H1 (cell line): ENCODE measurements at regions not wholly inside any gene's neighbourhood (a gene's known extent, or its start where the extent isn't known, plus 50 kb on each side); places are given as distances from the start of the nearest gene placed in this dataset.

ENCODE experiments used
- CTCF ChIA-PET: fragments of 300-600 bp; sonication (Branson Sonifier 250); formaldehyde crosslinking; loops from one replicate; lab custom pipeline; 2021; ENCODE audit not compliant: partially characterized antibody; lab: Charles Lee
- POLR2A ChIA-PET: fragments of 300-600 bp; sonication (Branson Sonifier 250); formaldehyde crosslinking; loops from one replicate; lab custom pipeline; 2021; ENCODE audit warnings: inconsistent platforms; ENCODE audit not compliant: partially characterized antibody; lab: Charles Lee
- DNase-seq, 2 experiments: peaks; one replicate each; pipeline versions ENCODE4 v3.0.0 to v3.0.0-alpha.2; 2010 to 2022; ENCODE audit warnings: low spot score in 2 of 2, low read depth in 1 of 2, mixed read lengths in 1 of 2
- FAIRE-seq: peaks from 2 replicates; lab custom pipeline; 2011; peaks lifted over from hg19 to GRCh38; lab: Jason Lieb, UNC
- H2AFZ ChIP-seq: 2 replicates; pipeline ENCODE4 v1.8.1; 2012; ENCODE audit warnings: low read length, inconsistent platforms
- H2AK5ac ChIP-seq: 2 replicates; pipeline ENCODE4 v1.6.1; 2013; ENCODE audit warnings: low read depth, low read length
- H2BK120ac ChIP-seq: replicated peaks from 2 replicates; pipeline ENCODE3; 2013; ENCODE audit warnings: low read depth, low read length, inconsistent platforms
- H2BK12ac ChIP-seq: 2 replicates; pipeline ENCODE4 v1.6.1; 2013; ENCODE audit warnings: low read depth, low read length
- H2BK15ac ChIP-seq: 2 replicates; pipeline ENCODE4 v1.6.1; 2013; ENCODE audit warnings: low read length
- H2BK20ac ChIP-seq: 2 replicates; pipeline ENCODE4 v1.6.1; 2013; ENCODE audit warnings: low read length
- H2BK5ac ChIP-seq: 2 replicates; pipeline ENCODE4 v1.6.1; 2013; ENCODE audit warnings: low read depth, low read length
- H3K14ac ChIP-seq: 2 replicates; pipeline ENCODE4 v1.6.1; 2013; ENCODE audit warnings: inconsistent platforms; ENCODE audit not compliant: insufficient read length
- H3K18ac ChIP-seq: 2 replicates; pipeline ENCODE4 v1.6.1; 2013; ENCODE audit warnings: low read length; ENCODE audit errors: extremely low read depth
- H3K23ac ChIP-seq: 2 replicates; pipeline ENCODE4 v1.6.1; 2013; ENCODE audit warnings: inconsistent platforms; ENCODE audit not compliant: insufficient read length
- H3K23me2 ChIP-seq: 2 replicates; pipeline ENCODE4 v1.6.1; 2013; ENCODE audit warnings: low read depth, low read length
- H3K27ac ChIP-seq: 2 replicates; pipeline ENCODE4 v1.6.1; 2011; ENCODE audit warnings: low read depth, low read length, inconsistent platforms
- H3K27me3 ChIP-seq, 4 experiments: replicated peaks in 1 of 4; 1 replicate in 1 of 4; 2 replicates in 3 of 4; pipeline versions ENCODE4 v1.6.1 to v1.8.1; 2011 to 2013; ENCODE audit warnings: low read length in 3 of 4, mild to moderate bottlenecking in 3 of 4, inconsistent platforms in 2 of 4, mixed read lengths in 2 of 4, moderate library complexity in 1 of 4; ENCODE audit not compliant: control insufficient read depth in 3 of 4, insufficient read depth in 3 of 4; ENCODE audit errors: extremely low read depth in 1 of 4
- H3K36me3 ChIP-seq, 4 experiments: 2 replicates each; pipeline versions ENCODE4 v1.6.1 to v1.8.1; 2011 to 2013; ENCODE audit warnings: mild to moderate bottlenecking in 4 of 4, low read length in 3 of 4, moderate library complexity in 2 of 4, control low read depth in 1 of 4, inconsistent platforms in 1 of 4; ENCODE audit not compliant: insufficient read depth in 4 of 4, control insufficient read depth in 2 of 4
- H3K4ac ChIP-seq: replicated peaks from 2 replicates; pipeline ENCODE3; 2013; ENCODE audit warnings: low read length, low read depth, mixed read lengths, inconsistent platforms; ENCODE audit not compliant: insufficient read length
- H3K4me1 ChIP-seq, 4 experiments: replicated peaks in 1 of 4; 1 replicate in 1 of 4; 2 replicates in 3 of 4; pipeline versions ENCODE4 v1.6.1 to v1.8.1; 2011 to 2013; ENCODE audit warnings: low read length in 3 of 4, inconsistent platforms in 2 of 4, mixed read lengths in 1 of 4; ENCODE audit not compliant: insufficient read depth in 4 of 4, control insufficient read depth in 3 of 4
- H3K4me2 ChIP-seq, 2 experiments: 2 replicates each; pipeline versions ENCODE4 v1.6.1 to v1.8.1; 2011 to 2013; ENCODE audit warnings: low read depth in 2 of 2, low read length in 2 of 2, control low read depth in 1 of 2, inconsistent platforms in 1 of 2, mild to moderate bottlenecking in 1 of 2; ENCODE audit not compliant: insufficient read depth in 1 of 2
- H3K4me3 ChIP-seq, 4 experiments: fragments of 200-600, 300-600 bp in 1 of 4; sonication (generic), shearing (Covaris generic), sonication (Bioruptor Twin) in 1 of 4; 2 replicates each; pipeline versions ENCODE4 v1.5.1 to v1.8.1; 2011 to 2016; ENCODE audit warnings: low read length in 4 of 4, low read depth in 3 of 4, control low read depth in 2 of 4, inconsistent platforms in 2 of 4, mild to moderate bottlenecking in 2 of 4, mixed read lengths in 1 of 4, moderate library complexity in 1 of 4; ENCODE audit not compliant: insufficient read depth in 2 of 4; ENCODE audit errors: extremely low read depth in 1 of 4
- H3K56ac ChIP-seq: replicated peaks from 2 replicates; pipeline ENCODE3; 2013; ENCODE audit warnings: low read depth, mild to moderate bottlenecking, mixed read lengths, low read length, inconsistent platforms; ENCODE audit not compliant: insufficient read length
- H3K79me1 ChIP-seq: 2 replicates; pipeline ENCODE4 v1.6.1; 2013; ENCODE audit warnings: low read depth, low read length, control low read depth
- H3K79me2 ChIP-seq, 2 experiments: 2 replicates each; pipeline versions ENCODE4 v1.6.1 to v1.8.1; 2012 to 2013; ENCODE audit warnings: low read length in 2 of 2, mild to moderate bottlenecking in 2 of 2, inconsistent platforms in 1 of 2; ENCODE audit not compliant: insufficient read depth in 2 of 2, control insufficient read depth in 1 of 2
- H3K9ac ChIP-seq, 4 experiments: replicated peaks in 1 of 4; 1 replicate in 1 of 4; 2 replicates in 3 of 4; pipeline versions ENCODE4 v1.6.1 to v1.8.1; 2011 to 2013; ENCODE audit warnings: low read depth in 3 of 4, low read length in 3 of 4, control low read depth in 2 of 4, mild to moderate bottlenecking in 2 of 4, moderate library complexity in 2 of 4, inconsistent platforms in 1 of 4; ENCODE audit errors: extremely low read depth in 1 of 4
- H3K9me3 ChIP-seq, 2 experiments: 2 replicates each; pipeline versions ENCODE4 v1.6.1 to v1.8.1; 2012 to 2013; ENCODE audit warnings: mild to moderate bottlenecking in 2 of 2, moderate library complexity in 2 of 2, control low read depth in 1 of 2, inconsistent platforms in 1 of 2, low read depth in 1 of 2, low read length in 1 of 2, mixed read lengths in 1 of 2; ENCODE audit not compliant: insufficient read depth in 2 of 2
- H4K20me1 ChIP-seq, 2 experiments: replicated peaks in 1 of 2; 2 replicates each; pipeline versions ENCODE3 to v1.8.1; 2011 to 2013; ENCODE audit warnings: inconsistent platforms in 2 of 2, low read length in 2 of 2, mild to moderate bottlenecking in 1 of 2; ENCODE audit not compliant: insufficient read depth in 2 of 2, control insufficient read depth in 1 of 2
- H4K5ac ChIP-seq: 2 replicates; pipeline ENCODE4 v1.6.1; 2013; ENCODE audit warnings: low read length, low read depth, mixed read lengths, inconsistent platforms; ENCODE audit not compliant: insufficient read length
- H4K8ac ChIP-seq: 2 replicates; pipeline ENCODE4 v1.8.0; 2013; ENCODE audit warnings: mild to moderate bottlenecking, moderate library complexity, low read length, inconsistent platforms; ENCODE audit not compliant: insufficient read depth; ENCODE audit errors: extremely low read depth
- H4K91ac ChIP-seq: replicated peaks from 2 replicates; pipeline ENCODE3; 2013; ENCODE audit warnings: low read length, mixed read lengths, inconsistent platforms; ENCODE audit not compliant: insufficient read length
- BACH1 ChIP-seq: IDR thresholded peaks from 2 replicates; pipeline ENCODE4 v1.6.1; 2012; ENCODE audit warnings: low read length, improper control_type of control experiment
- CEBPB ChIP-seq: IDR thresholded peaks from 2 replicates; pipeline ENCODE4 v1.6.1; 2012; ENCODE audit warnings: low read depth, low read length
- EZH2 ChIP-seq: fragments of 200-600 bp; sonication (generic); IDR thresholded peaks from 2 replicates; pipeline ENCODE4 v1.7.1; 2012; ENCODE audit warnings: low read depth, mild to moderate bottlenecking, moderate library complexity, low read length, inconsistent platforms; ENCODE audit not compliant: severe bottlenecking
- GABPA ChIP-seq: IDR thresholded peaks from 2 replicates; pipeline ENCODE4 v1.6.1; 2011; ENCODE audit warnings: mild to moderate bottlenecking, low read length, moderate library complexity, borderline replicate concordance; ENCODE audit not compliant: insufficient read depth
- HDAC2 ChIP-seq, 2 experiments: fragments of 300-600 bp in 1 of 2; sonication (generic) in 1 of 2; IDR thresholded peaks; 2 replicates each; pipeline ENCODE4 v1.6.1; 2011 to 2012; ENCODE audit warnings: low read depth in 2 of 2, low read length in 2 of 2, mild to moderate bottlenecking in 2 of 2, moderate library complexity in 2 of 2, borderline replicate concordance in 1 of 2, inconsistent platforms in 1 of 2
- RFX5 ChIP-seq: IDR thresholded peaks from 2 replicates; pipeline ENCODE4 v1.6.1; 2011; ENCODE audit warnings: low read depth, low read length, improper control_type of control experiment, borderline replicate concordance
- RNF2 ChIP-seq: fragments of 200-900, 300-1000 bp; sonication (generic); IDR thresholded peaks from 2 replicates; pipeline ENCODE4 v1.7.1; 2016; ENCODE audit warnings: borderline replicate concordance, low read depth, mild to moderate bottlenecking, antibody characterized with exemption, low read length; ENCODE audit not compliant: poor library complexity, severe bottlenecking; ENCODE audit errors: missing control alignments
- SIN3A ChIP-seq, 2 experiments: IDR thresholded peaks in 1 of 2; conservative IDR thresholded peaks in 1 of 2; 2 replicates each; pipeline ENCODE4 v1.6.1; 2011 to 2012; ENCODE audit warnings: low read length in 2 of 2, improper control_type of control experiment in 1 of 2, low read depth in 1 of 2, mild to moderate bottlenecking in 1 of 2
- SIRT6 ChIP-seq: IDR thresholded peaks from one replicate; pipeline ENCODE4 v1.7.1; 2012; ENCODE audit warnings: low read length, inconsistent platforms
- SRF ChIP-seq: IDR thresholded peaks from 2 replicates; pipeline ENCODE4 v1.6.1; 2011; ENCODE audit warnings: mild to moderate bottlenecking, low read depth, low read length, moderate library complexity
- WGBS, 2 experiments: shearing (Covaris generic) in 1 of 2; methylation state at CpG; one replicate each; pipeline versions ENCODE4 v1.1.6 to v1.1.7; 2013 to 2015; ENCODE audit warnings: low lambda C conversion rate in 2 of 2, mixed read lengths in 2 of 2, inconsistent platforms in 1 of 2, low coverage in 1 of 2, missing lambda C conversion rate in 1 of 2; ENCODE audit not compliant: insufficient replicate concordance in 2 of 2, insufficient coverage in 1 of 2, insufficient read length in 1 of 2; ENCODE audit errors: extremely low coverage in 1 of 2, missing lambda C conversion rate in 1 of 2; 5-methylcytosine and 5-hydroxymethylcytosine counted together
- TF ChIP-seq, protein P1 (sequence below): IDR thresholded peaks from 2 replicates; pipeline ENCODE4 v1.6.1; 2012; ENCODE audit warnings: inconsistent platforms

DNA sequence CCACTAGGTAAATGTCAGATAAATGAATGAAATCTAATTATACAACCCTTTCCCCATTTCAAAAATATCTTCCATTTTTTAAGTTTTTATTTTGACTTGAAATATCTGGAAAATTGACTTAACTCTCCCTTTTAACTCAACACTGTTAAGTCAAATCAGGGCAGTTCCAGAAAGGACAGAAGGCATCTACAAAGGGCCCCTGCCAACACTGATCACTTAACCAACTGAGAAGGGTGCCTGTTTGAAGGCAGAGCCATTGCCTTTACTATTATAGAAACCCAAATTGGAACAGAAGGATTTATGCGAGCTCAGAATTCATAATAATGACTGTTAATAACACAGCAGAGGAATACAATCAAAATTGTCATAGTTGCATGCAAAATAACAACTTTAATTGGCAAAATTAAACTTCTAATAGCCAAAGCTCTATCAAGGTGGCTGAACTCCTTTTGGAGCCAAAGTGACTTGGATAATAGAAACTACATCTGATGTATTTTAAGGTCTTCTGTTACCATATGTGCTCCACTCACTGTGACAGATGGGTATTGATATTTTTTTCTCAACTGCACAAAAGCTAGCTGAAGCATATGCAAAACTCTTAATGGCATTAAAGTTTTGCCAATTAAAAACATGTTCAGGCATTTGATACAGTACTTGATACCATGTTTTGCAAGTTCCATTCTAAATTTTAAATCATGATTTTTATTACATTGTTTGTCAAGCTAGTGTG is 383.8 kb downstream of the NOVA1 start:
- Histone ChIP-seq H3K4me2 (no peak overlapping the region), H2BK120ac (no peak overlapping the region), H3K79me2 (no peaks in the 10 kb centered on the region), H3K4me3 (no peak overlapping the region), H3K56ac (no peak overlapping the region), H3K4me1 (no peaks in the 10 kb centered on the region), H3K9ac (no peak overlapping the region), H3K9me3 (no peaks in the 10 kb centered on the region), H2BK12ac (no peak overlapping the region), H2BK5ac (no peak overlapping the region), H3K18ac (no peak overlapping the region), H2AK5ac (no peak overlapping the region), H3K14ac (no peak overlapping the region), H3K4ac (no peak overlapping the region), H3K23me2 (no peaks in the 10 kb centered on the region), H3K27ac (no peak overlapping the region), H4K8ac (no peak overlapping the region), H3K79me1 (no peaks in the 10 kb centered on the region), H3K23ac (no peak overlapping the region), H3K36me3 (no peaks in the 10 kb centered on the region), H2AFZ (no peak overlapping the region), H3K27me3 (no peaks in the 10 kb centered on the region), H4K20me1 (no peaks in the 10 kb centered on the region), H4K5ac (no peak overlapping the region), H4K91ac (no peak overlapping the region), H2BK20ac (no peak overlapping the region), H2BK15ac (no peak overlapping the region)
- ChIA-PET CTCF (interaction anchor here (0.6 kb wide), 1 partner anchor 457 kb away, joined by 3 read pairs; no protein-coding TSS in a partner anchor), POLR2A (no interaction called here)
- WGBS, 2 experiments: 88% methylated on average over 1 of the region's 1 CpG; no CpG with 5 or more reads in 1 of the 2 experiments
- DNase-seq (no peak), FAIRE-seq (no peak)
- TF ChIP-seq SIN3A (conservative IDR thresholded peaks at IDR 0.05 in 1 of 2, IDR thresholded peaks at IDR 0.05 in 1 of 2; ENCODE audit: low read depth in 1 of 2, low read length in 2 of 2) (no peak), GABPA (no peak), SRF (no peak), HDAC2 (IDR thresholded peaks at IDR 0.05; ENCODE audit: borderline replicate concordance in 1 of 2, low read depth in 2 of 2, low read length in 2 of 2) (no peak), SIRT6 (no peak), RFX5 (no peak), RNF2 (no peak), EZH2 (no peak), BACH1 (no peak), CEBPB (no peak)
- TF ChIP-seq, protein P1, sequence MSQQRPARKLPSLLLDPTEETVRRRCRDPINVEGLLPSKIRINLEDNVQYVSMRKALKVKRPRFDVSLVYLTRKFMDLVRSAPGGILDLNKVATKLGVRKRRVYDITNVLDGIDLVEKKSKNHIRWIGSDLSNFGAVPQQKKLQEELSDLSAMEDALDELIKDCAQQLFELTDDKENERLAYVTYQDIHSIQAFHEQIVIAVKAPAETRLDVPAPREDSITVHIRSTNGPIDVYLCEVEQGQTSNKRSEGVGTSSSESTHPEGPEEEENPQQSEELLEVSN: no peak
